Astrocyte of the cerebellum (primary cell): ENCODE measurements at regions not wholly inside any gene's neighbourhood (a gene's known extent, or its start where the extent isn't known, plus 50 kb on each side); places are given as distances from the start of the nearest gene placed in this dataset.

Experiments used
- DNase-seq: peaks from one replicate; pipeline ENCODE4 v3.0.0-alpha.2; 2011; ENCODE audit warnings: low read depth
- H3K4me3 ChIP-seq: 2 replicates; pipeline ENCODE4 v1.5.1; 2011; ENCODE audit warnings: mild to moderate bottlenecking, low read depth, low read length, moderate library complexity
- CTCF ChIP-seq: IDR thresholded peaks from 2 replicates; pipeline ENCODE4 v1.5.1; 2012; ENCODE audit warnings: low read length, low read depth, moderate library complexity, mild to moderate bottlenecking; ENCODE audit errors: missing control alignments
- in situ Hi-C: cut with HindIII; loops from 2 replicates; pipeline ENCODE4 v1.10.0; 2017; ENCODE audit warnings: low sequenced_read_pairs

- in situ Hi-C loops = no loop called here
- no peak for DNase-seq
- TF ChIP-seq CTCF = no peak
- H3K4me3 ChIP-seq = no peak overlapping the region
Observed at GRCh38 chr3:99458013-99458412, 180.4 kb upstream of the COL8A1 start.

- in situ Hi-C loops = no loop called here
- H3K4me3 ChIP-seq = no peak overlapping the region
- no peak for DNase-seq
- no peak for TF ChIP-seq CTCF
Observed at GRCh38 chr3:99442599-99442998, 195.8 kb upstream of the COL8A1 start.

- TF ChIP-seq CTCF = no peak
- H3K4me3 ChIP-seq = no peak overlapping the region
- in situ Hi-C loops = loop anchor here (5.0 kb wide), 1 partner anchor 42 kb away; no protein-coding TSS in a partner anchor
- DNase-seq = no peak
Observed at GRCh38 chr3:99439892-99440291, 198.5 kb upstream of the COL8A1 start.

GRCh38 chr3:99434190-99434589, 204.2 kb upstream of the COL8A1 start:
- in situ Hi-C loops = no loop called here
- DNase-seq = no peak
- TF ChIP-seq CTCF = no peak
- no peak overlapping the region for H3K4me3 ChIP-seq

GRCh38 chr3:99430348-99431134, 207.9 kb upstream of the COL8A1 start:
- in situ Hi-C loops = no loop called here
- DNase-seq = no peak
- no peak overlapping the region for H3K4me3 ChIP-seq
- TF ChIP-seq CTCF = no peak

GRCh38 chr3:99429502-99429901, 208.9 kb upstream of the COL8A1 start:
- TF ChIP-seq CTCF = no peak
- peak; percentile 16 for DNase-seq
- no peak overlapping the region for H3K4me3 ChIP-seq
- in situ Hi-C loops = no loop called here

- no peak for TF ChIP-seq CTCF
- DNase-seq = no peak
- no peak overlapping the region for H3K4me3 ChIP-seq
- in situ Hi-C loops = no loop called here
Observed at GRCh38 chr3:99425930-99426329, 212.5 kb upstream of the COL8A1 start.
